ENCODE measurements at regions not wholly inside any gene's neighbourhood (a gene's known extent, or its start where the extent isn't known, plus 50 kb on each side); places are given as distances from the start of the nearest gene placed in this dataset.

GRCh38 chr13:112136095-112136494, 69.1 kb downstream of the SOX1 start:
- Histone ChIP-seq H3K27me3 (peaks cover 0 to 63% of the 10 kb centered on the region in 2 donors), H3K4me1 (no peaks in the 10 kb centered on the region), H3K36me3 (no peaks in the 10 kb centered on the region), H3K4me3 (no peak overlapping the region), H3K27ac (no peak overlapping the region), H3K9me3 (no peaks in the 10 kb centered on the region)
- intact Hi-C loops (cut with DNase I; ENCODE audit: low total_unique reads) = no loop called here
- DNase-seq (ENCODE audit: low spot score in 2 of 2) = peak in 1 of 2 donors; percentile 47
- no peak for TF ChIP-seq POLR2A (IDR thresholded peaks at IDR 0.05)
- TF ChIP-seq POLR2AphosphoS5 (IDR thresholded peaks at IDR 0.05) = no peak
- no peak for TF ChIP-seq CTCF (IDR thresholded peaks at IDR 0.05)

GRCh38 chr13:112137144-112137543, 70.2 kb downstream of the SOX1 start:
- Histone ChIP-seq H3K27ac (no peak overlapping the region), H3K27me3 (peaks cover 0 to 53% of the 10 kb centered on the region in 2 donors), H3K9me3 (no peaks in the 10 kb centered on the region), H3K4me3 (no peak overlapping the region), H3K4me1 (no peaks in the 10 kb centered on the region), H3K36me3 (no peaks in the 10 kb centered on the region)
- TF ChIP-seq POLR2AphosphoS5 (IDR thresholded peaks at IDR 0.05) (no peak), CTCF (IDR thresholded peaks at IDR 0.05) (no peak), POLR2A (IDR thresholded peaks at IDR 0.05) (no peak)
- intact Hi-C loops (cut with DNase I; ENCODE audit: low total_unique reads) = no loop called here
- peak in 1 of 2 donors; percentile 9 for DNase-seq (ENCODE audit: low spot score in 2 of 2)

- peaks cover 0 to 43% of the 10 kb centered on the region in 2 donors for H3K27me3 ChIP-seq
- intact Hi-C loops (cut with DNase I; ENCODE audit: low total_unique reads) = no loop called here
- H3K27ac ChIP-seq = no peak overlapping the region
- no peak overlapping the region for H3K4me3 ChIP-seq
- no peaks in the 10 kb centered on the region for H3K36me3 ChIP-seq
- peak in 1 of 2 donors; percentile 12 for DNase-seq (ENCODE audit: low spot score in 2 of 2)
- no peak for TF ChIP-seq POLR2AphosphoS5 (IDR thresholded peaks at IDR 0.05)
- no peak for TF ChIP-seq POLR2A (IDR thresholded peaks at IDR 0.05)
- TF ChIP-seq CTCF (IDR thresholded peaks at IDR 0.05) = no peak
- H3K4me1 ChIP-seq = no peaks in the 10 kb centered on the region
- H3K9me3 ChIP-seq = no peaks in the 10 kb centered on the region
These were observed 73.4 kb downstream of the SOX1 start for GRCh38 chr13:112140366-112140765.

GRCh38 chr13:112141643-112142400, 74.9 kb downstream of the SOX1 start:
- H3K4me1 ChIP-seq = no peaks in the 10 kb centered on the region
- peak in 1 of 2 donors; percentile 24 for DNase-seq (ENCODE audit: low spot score in 2 of 2)
- no peaks in the 10 kb centered on the region for H3K36me3 ChIP-seq
- no peak overlapping the region for H3K27ac ChIP-seq
- H3K4me3 ChIP-seq = no peak overlapping the region
- peaks cover 0 to 33% of the 10 kb centered on the region in 2 donors for H3K27me3 ChIP-seq
- intact Hi-C loops (cut with DNase I; ENCODE audit: low total_unique reads) = no loop called here
- no peak for TF ChIP-seq POLR2AphosphoS5 (IDR thresholded peaks at IDR 0.05)
- TF ChIP-seq CTCF (IDR thresholded peaks at IDR 0.05) = no peak
- TF ChIP-seq POLR2A (IDR thresholded peaks at IDR 0.05) = no peak
- no peaks in the 10 kb centered on the region for H3K9me3 ChIP-seq

GRCh38 chr13:112142401-112142930, 75.5 kb downstream of the SOX1 start:
- Histone ChIP-seq H3K4me1 (no peaks in the 10 kb centered on the region), H3K27me3 (peaks cover 0 to 26% of the 10 kb centered on the region in 2 donors), H3K4me3 (no peak overlapping the region), H3K27ac (no peak overlapping the region), H3K36me3 (no peaks in the 10 kb centered on the region), H3K9me3 (no peaks in the 10 kb centered on the region)
- peak in 1 of 2 donors; percentile 6 for DNase-seq (ENCODE audit: low spot score in 2 of 2)
- intact Hi-C loops (cut with DNase I; ENCODE audit: low total_unique reads) = no loop called here
- TF ChIP-seq POLR2A (IDR thresholded peaks at IDR 0.05) (no peak), POLR2AphosphoS5 (IDR thresholded peaks at IDR 0.05) (no peak), CTCF (IDR thresholded peaks at IDR 0.05) (no peak)
